Lower leg skin (tissue), 4 donors: ENCODE measurements at regions not wholly inside any gene's neighbourhood (a gene's known extent, or its start where the extent isn't known, plus 50 kb on each side); places are given as distances from the start of the nearest gene placed in this dataset.

ENCODE experiments used
- DNase-seq, 2 donors: peaks; one replicate each; pipeline ENCODE4 v3.0.0-alpha.2; 2019; ENCODE audit warnings: low spot score in 2 of 2
- H3K4me3 ChIP-seq: fragments of 200-600 bp; sonication (generic); 2 replicates; pipeline ENCODE4 v1.5.1; 2017; ENCODE audit warnings: mild to moderate bottlenecking, low read depth; ENCODE audit not compliant: poor library complexity, severe bottlenecking
- POLR2A ChIP-seq, 2 donors: fragments of 450-650 bp; IDR thresholded peaks; one replicate each; pipeline ENCODE4 v1.6.1; 2016 to 2017; ENCODE audit warnings: antibody characterized with exemption in 2 of 2, mild to moderate bottlenecking in 1 of 2, moderate library complexity in 1 of 2
- WGBS, 2 donors: methylation state at CpG; one replicate each; pipeline ENCODE4 v1.1.5; 2018; 5-methylcytosine and 5-hydroxymethylcytosine counted together
- intact Hi-C: fragments of 100-400 bp; cut with DNase I; formaldehyde crosslinking; loops from one replicate; pipeline ENCODE4 v1.15.0; 2023; ENCODE audit warnings: low total_unique reads
- TF ChIP-seq, protein P1 (sequence below), 3 donors: fragments of 450-650 bp; IDR thresholded peaks; one replicate each; pipeline ENCODE4 v1.5.1; 2016; ENCODE audit warnings: antibody characterized with exemption in 3 of 3, mild to moderate bottlenecking in 3 of 3, moderate library complexity in 2 of 3

DNA sequence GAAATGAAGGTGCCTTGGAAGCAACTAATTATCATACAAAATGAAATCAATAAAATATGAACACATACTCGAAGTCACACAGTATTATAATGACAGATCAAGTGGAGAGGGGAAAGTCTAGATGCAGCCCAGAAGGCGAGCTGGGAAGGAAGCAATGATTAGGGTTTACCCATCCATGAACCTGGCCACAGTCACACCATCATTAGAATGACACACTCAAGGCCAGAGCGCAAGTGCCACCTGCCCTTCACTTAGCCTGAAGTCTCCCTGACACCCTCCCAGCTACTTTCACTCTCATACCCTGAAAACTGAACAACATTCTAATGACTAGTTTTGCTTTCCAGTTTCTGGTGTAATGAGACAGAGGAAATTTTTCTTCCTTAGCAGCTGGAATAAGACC, 302.8 kb upstream of the JARID2 start:
- H3K4me3 ChIP-seq, result no peak overlapping the region
- no peak for TF ChIP-seq POLR2A (IDR thresholded peaks at IDR 0.05)
- TF ChIP-seq, protein P1, sequence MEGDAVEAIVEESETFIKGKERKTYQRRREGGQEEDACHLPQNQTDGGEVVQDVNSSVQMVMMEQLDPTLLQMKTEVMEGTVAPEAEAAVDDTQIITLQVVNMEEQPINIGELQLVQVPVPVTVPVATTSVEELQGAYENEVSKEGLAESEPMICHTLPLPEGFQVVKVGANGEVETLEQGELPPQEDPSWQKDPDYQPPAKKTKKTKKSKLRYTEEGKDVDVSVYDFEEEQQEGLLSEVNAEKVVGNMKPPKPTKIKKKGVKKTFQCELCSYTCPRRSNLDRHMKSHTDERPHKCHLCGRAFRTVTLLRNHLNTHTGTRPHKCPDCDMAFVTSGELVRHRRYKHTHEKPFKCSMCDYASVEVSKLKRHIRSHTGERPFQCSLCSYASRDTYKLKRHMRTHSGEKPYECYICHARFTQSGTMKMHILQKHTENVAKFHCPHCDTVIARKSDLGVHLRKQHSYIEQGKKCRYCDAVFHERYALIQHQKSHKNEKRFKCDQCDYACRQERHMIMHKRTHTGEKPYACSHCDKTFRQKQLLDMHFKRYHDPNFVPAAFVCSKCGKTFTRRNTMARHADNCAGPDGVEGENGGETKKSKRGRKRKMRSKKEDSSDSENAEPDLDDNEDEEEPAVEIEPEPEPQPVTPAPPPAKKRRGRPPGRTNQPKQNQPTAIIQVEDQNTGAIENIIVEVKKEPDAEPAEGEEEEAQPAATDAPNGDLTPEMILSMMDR (IDR thresholded peaks at IDR 0.05), result no peak
- DNase-seq, result no peak
- WGBS, 2 donors, result 93 to 94% methylated on average over 3 of the region's 3 CpGs
- intact Hi-C loops, result no loop called here

- intact Hi-C loops, result no loop called here
- TF ChIP-seq, protein P1 (IDR thresholded peaks at IDR 0.05), result no peak
- TF ChIP-seq POLR2A (IDR thresholded peaks at IDR 0.05), result no peak
- no peak for DNase-seq
- H3K4me3 ChIP-seq, result no peak overlapping the region
Observed at GRCh38 chr6:14944593-14944992, 301.3 kb upstream of the JARID2 start.

DNA sequence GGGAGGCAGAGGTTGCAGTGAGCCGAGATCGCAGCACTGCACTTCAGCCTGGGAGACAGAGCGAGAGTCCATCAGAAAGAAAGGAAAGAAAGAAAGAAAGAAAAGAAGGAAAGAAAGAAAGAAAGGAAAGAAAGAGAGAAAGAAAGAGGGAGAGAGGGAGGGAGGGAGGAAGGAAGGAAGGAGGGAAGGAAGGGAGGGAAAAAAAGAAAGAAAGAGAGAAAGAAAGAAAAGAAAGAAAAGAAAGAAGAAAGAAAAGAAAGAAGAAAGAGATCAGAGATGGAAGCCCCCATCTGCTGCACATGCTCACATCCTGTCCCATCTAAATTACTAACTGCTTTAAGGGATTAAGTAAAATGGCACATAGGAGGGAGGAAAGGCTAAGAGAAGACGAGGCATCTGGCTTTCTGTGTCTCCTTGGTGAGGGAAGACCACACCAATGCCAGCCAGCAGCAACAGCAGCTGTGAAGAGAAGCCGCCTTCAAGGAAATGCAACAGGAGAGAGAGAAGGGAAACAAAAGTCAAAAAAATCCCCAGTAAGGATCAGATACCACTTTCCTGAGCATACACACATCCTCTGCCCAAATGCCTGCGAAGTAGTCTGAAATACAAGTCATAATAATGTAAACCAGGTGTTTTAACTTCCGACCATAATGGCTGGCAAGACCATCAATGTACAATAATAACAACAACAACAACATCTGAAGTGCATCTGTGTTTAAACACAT, 300.2 kb upstream of the JARID2 start:
- DNase-seq, result no peak
- no peak overlapping the region for H3K4me3 ChIP-seq
- 79% methylated on average over 7 of the region's 7 CpGs for WGBS, 2 donors
- TF ChIP-seq, protein P1 (IDR thresholded peaks at IDR 0.05), result no peak
- TF ChIP-seq POLR2A (IDR thresholded peaks at IDR 0.05), result no peak
- intact Hi-C loops, result no loop called here

DNA sequence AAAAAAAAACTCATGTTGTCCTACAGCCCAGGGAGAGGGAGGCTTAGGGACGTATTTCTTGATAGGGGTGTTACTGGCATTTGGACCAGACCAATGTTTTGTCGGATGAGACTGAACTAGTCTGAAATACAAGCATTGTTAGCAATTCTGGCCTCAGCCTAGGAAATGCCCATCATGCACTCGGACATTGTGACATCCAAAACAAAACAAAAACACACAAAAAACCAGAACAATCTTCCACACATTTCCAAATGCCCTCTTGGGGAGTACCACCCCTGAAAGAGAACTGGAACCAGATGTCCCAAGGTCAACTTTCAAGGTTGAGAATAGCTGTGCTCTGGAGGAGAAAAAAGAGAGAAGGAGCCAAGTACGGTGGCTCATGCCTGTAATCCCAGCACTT, 299.1 kb upstream of the JARID2 start:
- intact Hi-C loops, result no loop called here
- 78 to 86% methylated on average over 4 of the region's 4 CpGs for WGBS, 2 donors
- no peak overlapping the region for H3K4me3 ChIP-seq
- no peak for DNase-seq
- TF ChIP-seq POLR2A (IDR thresholded peaks at IDR 0.05), result no peak
- TF ChIP-seq, protein P1 (IDR thresholded peaks at IDR 0.05), result no peak

- H3K4me3 ChIP-seq, result no peak overlapping the region
- TF ChIP-seq, protein P1 (IDR thresholded peaks at IDR 0.05), result no peak
- TF ChIP-seq POLR2A (IDR thresholded peaks at IDR 0.05), result no peak
- intact Hi-C loops, result no loop called here
- WGBS, 2 donors, result 84 to 90% methylated on average over 7 of the region's 7 CpGs
- no peak for DNase-seq
Observed at GRCh38 chr6:14948586-14949245, 297.2 kb upstream of the JARID2 start.
